HEK293 (cell line): ENCODE measurements at regions not wholly inside any gene's neighbourhood (a gene's known extent, or its start where the extent isn't known, plus 50 kb on each side); places are given as distances from the start of the nearest gene placed in this dataset.

Experiments
- CTCF ChIP-seq: fragments of 450-650 bp; formaldehyde crosslinking; IDR thresholded peaks from 2 replicates; pipeline ENCODE4 v1.5.1; 2016; ENCODE audit warnings: missing biosample characterization, missing genetic modification characterization
- ZNF184 ChIP-seq: fragments of 450-650 bp; IDR thresholded peaks from 2 replicates; pipeline ENCODE4 v1.5.1; 2018; ENCODE audit warnings: missing biosample characterization, mild to moderate bottlenecking, missing genetic modification characterization
- ZNF335 ChIP-seq: fragments of 450-650 bp; formaldehyde crosslinking; conservative IDR thresholded peaks from 2 replicates; pipeline ENCODE4 v1.5.1; 2016; ENCODE audit warnings: missing biosample characterization, missing genetic modification characterization

GRCh38 chr18:50458366-50458765 lies 83.5 kb downstream of the SKA1 start:
- no peak for TF ChIP-seq CTCF (tag by site-specific recombination)
- no peak for TF ChIP-seq ZNF184 (tag by site-specific recombination)
- TF ChIP-seq ZNF335 (tag by site-specific recombination): no peak
